Suprapubic skin (tissue), 4 donors: ENCODE measurements at regions not wholly inside any gene's neighbourhood (a gene's known extent, or its start where the extent isn't known, plus 50 kb on each side); places are given as distances from the start of the nearest gene placed in this dataset.

ENCODE experiments used
- POLR2A ChIP-seq, 2 donors: fragments of 450-650 bp; IDR thresholded peaks; one replicate each; pipeline ENCODE4 v1.6.1; 2017; ENCODE audit warnings: antibody characterized with exemption in 2 of 2, mild to moderate bottlenecking in 2 of 2, moderate library complexity in 2 of 2
- POLR2AphosphoS5 ChIP-seq, 3 donors: sonication (generic); formaldehyde crosslinking; IDR thresholded peaks; one replicate each; pipeline ENCODE4 v1.6.1; 2017; ENCODE audit warnings: antibody characterized with exemption in 3 of 3
- TF ChIP-seq, protein P1 (sequence below), 2 donors: fragments of 200-600 bp in 1 of 2; fragments of 450-650 bp in 1 of 2; sonication (generic) in 1 of 2; IDR thresholded peaks; one replicate each; pipeline ENCODE4 v1.5.1; 2016 to 2019; ENCODE audit warnings: antibody characterized with exemption in 2 of 2, mild to moderate bottlenecking in 1 of 2, moderate library complexity in 1 of 2

DNA sequence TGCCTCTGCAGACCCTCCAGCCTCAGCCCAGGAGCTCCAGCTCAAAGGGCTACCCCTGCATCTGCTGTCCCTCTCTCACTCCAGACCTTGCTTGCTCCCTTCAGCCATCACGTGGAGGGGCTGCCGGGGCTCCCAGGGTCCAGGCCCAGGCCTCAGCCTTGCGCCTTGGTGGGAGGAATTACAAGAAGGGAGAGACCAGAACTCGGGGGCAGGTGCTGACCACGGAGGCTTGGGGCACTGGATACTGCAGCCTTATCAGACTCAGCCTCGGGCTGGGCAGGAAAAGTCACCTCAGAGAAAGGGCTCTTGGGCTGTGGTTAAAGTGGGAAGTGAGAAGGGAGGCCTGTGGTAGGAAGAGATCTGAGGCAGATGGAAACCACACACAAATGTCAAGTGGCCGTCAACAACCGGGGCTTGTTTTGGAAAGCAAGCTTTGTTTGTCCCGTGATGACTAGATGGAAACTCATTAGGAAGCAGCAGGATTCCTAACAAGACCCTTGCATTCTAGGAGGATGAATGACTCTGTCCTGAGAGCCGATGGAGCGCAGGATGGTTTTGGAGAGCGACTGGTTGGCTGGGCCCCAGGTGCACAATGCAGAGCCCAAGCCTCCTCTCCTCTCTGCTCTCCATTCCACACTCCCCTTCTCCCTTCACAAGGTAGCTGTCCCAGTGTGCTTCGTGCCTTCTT is 1321.7 kb downstream of the TBC1D22A start:
- TF ChIP-seq POLR2A (IDR thresholded peaks at IDR 0.05) (no peak), POLR2AphosphoS5 (IDR thresholded peaks at IDR 0.05) (no peak)
- TF ChIP-seq, protein P1, sequence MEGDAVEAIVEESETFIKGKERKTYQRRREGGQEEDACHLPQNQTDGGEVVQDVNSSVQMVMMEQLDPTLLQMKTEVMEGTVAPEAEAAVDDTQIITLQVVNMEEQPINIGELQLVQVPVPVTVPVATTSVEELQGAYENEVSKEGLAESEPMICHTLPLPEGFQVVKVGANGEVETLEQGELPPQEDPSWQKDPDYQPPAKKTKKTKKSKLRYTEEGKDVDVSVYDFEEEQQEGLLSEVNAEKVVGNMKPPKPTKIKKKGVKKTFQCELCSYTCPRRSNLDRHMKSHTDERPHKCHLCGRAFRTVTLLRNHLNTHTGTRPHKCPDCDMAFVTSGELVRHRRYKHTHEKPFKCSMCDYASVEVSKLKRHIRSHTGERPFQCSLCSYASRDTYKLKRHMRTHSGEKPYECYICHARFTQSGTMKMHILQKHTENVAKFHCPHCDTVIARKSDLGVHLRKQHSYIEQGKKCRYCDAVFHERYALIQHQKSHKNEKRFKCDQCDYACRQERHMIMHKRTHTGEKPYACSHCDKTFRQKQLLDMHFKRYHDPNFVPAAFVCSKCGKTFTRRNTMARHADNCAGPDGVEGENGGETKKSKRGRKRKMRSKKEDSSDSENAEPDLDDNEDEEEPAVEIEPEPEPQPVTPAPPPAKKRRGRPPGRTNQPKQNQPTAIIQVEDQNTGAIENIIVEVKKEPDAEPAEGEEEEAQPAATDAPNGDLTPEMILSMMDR (IDR thresholded peaks at IDR 0.05), result no peak
